ENCODE measurements at regions not wholly inside any gene's neighbourhood (a gene's known extent, or its start where the extent isn't known, plus 50 kb on each side); places are given as distances from the start of the nearest gene placed in this dataset.

DNA sequence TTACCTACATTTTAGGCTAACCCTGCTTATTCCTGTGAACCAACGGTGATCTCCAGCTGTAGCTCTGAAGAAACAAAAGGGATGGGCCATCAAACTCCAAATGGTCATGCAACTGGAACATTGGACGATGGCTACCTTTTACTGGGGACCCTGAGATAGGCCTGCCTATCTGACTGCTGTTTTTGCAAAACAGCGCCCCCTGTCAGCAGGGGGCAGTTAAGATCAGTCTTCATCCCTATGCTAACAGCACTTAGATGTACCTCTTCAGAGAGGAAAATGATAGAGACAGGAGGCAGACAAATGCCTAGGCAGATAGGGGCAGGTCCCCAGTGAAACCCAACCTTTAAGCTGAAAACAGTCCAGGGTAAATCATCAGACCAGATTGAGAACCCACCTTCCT, 1085.4 kb upstream of the SORCS1 start:
- Histone ChIP-seq H4K91ac (replicated peaks; ENCODE audit: insufficient read length, low read length) (no peak overlapping the region), H3K4ac (replicated peaks; ENCODE audit: insufficient read length, low read depth, low read length) (no peak overlapping the region), H3K27ac (ENCODE audit: low read depth, low read length) (no peak overlapping the region), H3K4me2 (ENCODE audit: insufficient read depth in 1 of 2, low read depth in 2 of 2, low read length in 2 of 2) (no peak overlapping the region), H2BK12ac (ENCODE audit: low read depth, low read length) (no peak overlapping the region), H3K79me1 (ENCODE audit: low read depth, low read length) (no peaks in the 10 kb centered on the region), H3K4me3 (ENCODE audit: extremely low read depth in 1 of 4, insufficient read depth in 2 of 4, low read depth in 3 of 4, low read length in 4 of 4) (no peak overlapping the region), H2BK20ac (ENCODE audit: low read length) (no peak overlapping the region), H3K23me2 (ENCODE audit: low read depth, low read length) (no peaks in the 10 kb centered on the region), H3K14ac (ENCODE audit: insufficient read length) (no peak overlapping the region), H3K18ac (ENCODE audit: extremely low read depth, low read length) (no peak overlapping the region), H3K56ac (replicated peaks; ENCODE audit: insufficient read length, low read depth, low read length) (no peak overlapping the region), H3K4me1 (replicated peaks in 1 of 4; ENCODE audit: control insufficient read depth in 3 of 4, insufficient read depth in 4 of 4, low read length in 3 of 4) (no peaks in the 10 kb centered on the region), H2BK15ac (ENCODE audit: low read length) (no peak overlapping the region), H4K5ac (ENCODE audit: insufficient read length, low read depth, low read length) (no peak overlapping the region), H2BK120ac (replicated peaks; ENCODE audit: low read depth, low read length) (no peak overlapping the region), H2BK5ac (ENCODE audit: low read depth, low read length) (no peak overlapping the region), H3K79me2 (ENCODE audit: control insufficient read depth in 1 of 2, insufficient read depth in 2 of 2, low read length in 2 of 2) (no peaks in the 10 kb centered on the region), H3K9ac (replicated peaks in 1 of 4; ENCODE audit: extremely low read depth in 1 of 4, low read depth in 3 of 4, low read length in 3 of 4) (no peak overlapping the region), H2AFZ (ENCODE audit: low read length) (no peak overlapping the region), H4K20me1 (replicated peaks in 1 of 2; ENCODE audit: control insufficient read depth in 1 of 2, insufficient read depth in 2 of 2, low read length in 2 of 2) (no peaks in the 10 kb centered on the region), H4K8ac (ENCODE audit: extremely low read depth, insufficient read depth, low read length) (no peak overlapping the region), H3K27me3 (replicated peaks in 1 of 4; ENCODE audit: control insufficient read depth in 3 of 4, extremely low read depth in 1 of 4, insufficient read depth in 3 of 4, low read length in 3 of 4) (no peaks in the 10 kb centered on the region), H3K36me3 (ENCODE audit: control insufficient read depth in 2 of 4, insufficient read depth in 4 of 4, low read length in 3 of 4) (no peaks in the 10 kb centered on the region), H3K23ac (ENCODE audit: insufficient read length) (no peak overlapping the region), H3K9me3 (ENCODE audit: insufficient read depth in 2 of 2, low read depth in 1 of 2, low read length in 1 of 2) (peaks cover 13 to 15% of the 10 kb centered on the region in 2 experiments; a peak in 2 of 4 replicates), H2AK5ac (ENCODE audit: low read depth, low read length) (no peak overlapping the region)
- peak in 1 of 2 experiments; percentile 2 for DNase-seq (ENCODE audit: low read depth in 1 of 2, low spot score in 2 of 2)
- no peak for FAIRE-seq
- CTCF ChIA-PET (ENCODE audit: partially characterized antibody), result interaction anchor here (0.6 to 2.7 kb wide), 3 partner anchors 9 to 435 kb away, joined by 3 to 6 read pairs (median 3); no protein-coding TSS in a partner anchor
- TF ChIP-seq, protein P1, sequence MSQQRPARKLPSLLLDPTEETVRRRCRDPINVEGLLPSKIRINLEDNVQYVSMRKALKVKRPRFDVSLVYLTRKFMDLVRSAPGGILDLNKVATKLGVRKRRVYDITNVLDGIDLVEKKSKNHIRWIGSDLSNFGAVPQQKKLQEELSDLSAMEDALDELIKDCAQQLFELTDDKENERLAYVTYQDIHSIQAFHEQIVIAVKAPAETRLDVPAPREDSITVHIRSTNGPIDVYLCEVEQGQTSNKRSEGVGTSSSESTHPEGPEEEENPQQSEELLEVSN (IDR thresholded peaks at IDR 0.05), result no peak
- TF ChIP-seq HDAC2 (IDR thresholded peaks at IDR 0.05; ENCODE audit: borderline replicate concordance in 1 of 2, low read depth in 2 of 2, low read length in 2 of 2) (no peak), BACH1 (IDR thresholded peaks at IDR 0.05; ENCODE audit: low read length) (no peak), TAF7 (optimal IDR thresholded peaks at IDR 0.05; ENCODE audit: borderline replicate concordance, low read depth, low read length) (no peak), RAD21 (IDR thresholded peaks at IDR 0.05 in 1 of 2, conservative IDR thresholded peaks at IDR 0.05 in 1 of 2; ENCODE audit: low read depth in 2 of 2, low read length in 2 of 2) (peak; percentile 41 to 53)
- TF ChIP-seq, protein P2, sequence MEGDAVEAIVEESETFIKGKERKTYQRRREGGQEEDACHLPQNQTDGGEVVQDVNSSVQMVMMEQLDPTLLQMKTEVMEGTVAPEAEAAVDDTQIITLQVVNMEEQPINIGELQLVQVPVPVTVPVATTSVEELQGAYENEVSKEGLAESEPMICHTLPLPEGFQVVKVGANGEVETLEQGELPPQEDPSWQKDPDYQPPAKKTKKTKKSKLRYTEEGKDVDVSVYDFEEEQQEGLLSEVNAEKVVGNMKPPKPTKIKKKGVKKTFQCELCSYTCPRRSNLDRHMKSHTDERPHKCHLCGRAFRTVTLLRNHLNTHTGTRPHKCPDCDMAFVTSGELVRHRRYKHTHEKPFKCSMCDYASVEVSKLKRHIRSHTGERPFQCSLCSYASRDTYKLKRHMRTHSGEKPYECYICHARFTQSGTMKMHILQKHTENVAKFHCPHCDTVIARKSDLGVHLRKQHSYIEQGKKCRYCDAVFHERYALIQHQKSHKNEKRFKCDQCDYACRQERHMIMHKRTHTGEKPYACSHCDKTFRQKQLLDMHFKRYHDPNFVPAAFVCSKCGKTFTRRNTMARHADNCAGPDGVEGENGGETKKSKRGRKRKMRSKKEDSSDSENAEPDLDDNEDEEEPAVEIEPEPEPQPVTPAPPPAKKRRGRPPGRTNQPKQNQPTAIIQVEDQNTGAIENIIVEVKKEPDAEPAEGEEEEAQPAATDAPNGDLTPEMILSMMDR (IDR thresholded peaks at IDR 0.05; ENCODE audit: control extremely low read depth in 1 of 3, insufficient read depth in 1 of 3, low read depth in 1 of 3, low read length in 3 of 3), result peak; percentile 36 to 48 (median 38)
- 95% methylated on average over 2 of the region's 3 CpGs; no CpG with 5 or more reads in 1 of the 2 experiments for WGBS, 2 experiments (ENCODE audit: extremely low coverage in 1 of 2, insufficient coverage in 1 of 2, insufficient read length in 1 of 2, insufficient replicate concordance in 2 of 2, low coverage in 1 of 2, low lambda C conversion rate in 2 of 2, missing lambda C conversion rate in 1 of 2)
- POLR2A ChIA-PET (ENCODE audit: partially characterized antibody), result no interaction called here
